Neural progenitor cell (in vitro differentiated cells): ENCODE measurements at regions not wholly inside any gene's neighbourhood (a gene's known extent, or its start where the extent isn't known, plus 50 kb on each side); places are given as distances from the start of the nearest gene placed in this dataset.

ENCODE experiments used
- EZH2 ChIP-seq: fragments of 200-600 bp; sonication (generic); IDR thresholded peaks from 2 replicates; pipeline ENCODE4 v1.6.1; 2017; ENCODE audit warnings: antibody characterized with exemption, mild to moderate bottlenecking, moderate library complexity
- EZH2phosphoT487 ChIP-seq: fragments of 200-600 bp; sonication (generic); IDR thresholded peaks from 2 replicates; pipeline ENCODE4 v1.6.1; 2017; ENCODE audit warnings: antibody characterized with exemption
- TF ChIP-seq, protein P1 (sequence below): fragments of 200-600 bp; sonication (generic); IDR thresholded peaks from 2 replicates; pipeline ENCODE4 v1.5.1; 2017; ENCODE audit warnings: antibody characterized with exemption, mild to moderate bottlenecking

DNA sequence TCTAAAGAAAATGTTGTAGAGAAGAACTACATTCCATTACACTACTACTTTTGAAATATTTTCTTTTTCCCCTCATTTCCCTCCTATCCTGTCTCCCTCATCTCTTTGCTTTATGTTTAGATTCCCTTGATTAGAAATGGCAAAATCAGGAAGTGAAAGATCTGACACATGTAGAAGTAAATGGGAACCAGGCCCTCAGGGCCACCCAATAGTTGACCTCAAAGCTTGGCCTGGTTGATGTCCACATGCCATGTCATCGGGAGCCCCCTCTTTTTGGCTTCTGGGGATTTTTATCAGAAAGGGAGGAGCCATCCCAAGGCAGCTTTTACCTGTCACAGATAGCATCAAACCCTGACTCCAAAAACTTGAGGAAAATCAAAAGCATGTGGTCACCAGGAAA, 168.3 kb upstream of the ECI2 start:
- TF ChIP-seq, protein P1, sequence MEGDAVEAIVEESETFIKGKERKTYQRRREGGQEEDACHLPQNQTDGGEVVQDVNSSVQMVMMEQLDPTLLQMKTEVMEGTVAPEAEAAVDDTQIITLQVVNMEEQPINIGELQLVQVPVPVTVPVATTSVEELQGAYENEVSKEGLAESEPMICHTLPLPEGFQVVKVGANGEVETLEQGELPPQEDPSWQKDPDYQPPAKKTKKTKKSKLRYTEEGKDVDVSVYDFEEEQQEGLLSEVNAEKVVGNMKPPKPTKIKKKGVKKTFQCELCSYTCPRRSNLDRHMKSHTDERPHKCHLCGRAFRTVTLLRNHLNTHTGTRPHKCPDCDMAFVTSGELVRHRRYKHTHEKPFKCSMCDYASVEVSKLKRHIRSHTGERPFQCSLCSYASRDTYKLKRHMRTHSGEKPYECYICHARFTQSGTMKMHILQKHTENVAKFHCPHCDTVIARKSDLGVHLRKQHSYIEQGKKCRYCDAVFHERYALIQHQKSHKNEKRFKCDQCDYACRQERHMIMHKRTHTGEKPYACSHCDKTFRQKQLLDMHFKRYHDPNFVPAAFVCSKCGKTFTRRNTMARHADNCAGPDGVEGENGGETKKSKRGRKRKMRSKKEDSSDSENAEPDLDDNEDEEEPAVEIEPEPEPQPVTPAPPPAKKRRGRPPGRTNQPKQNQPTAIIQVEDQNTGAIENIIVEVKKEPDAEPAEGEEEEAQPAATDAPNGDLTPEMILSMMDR, result no peak
- TF ChIP-seq EZH2 (no peak), EZH2phosphoT487 (no peak)
